ENCODE measurements at regions not wholly inside any gene's neighbourhood (a gene's known extent, or its start where the extent isn't known, plus 50 kb on each side); places are given as distances from the start of the nearest gene placed in this dataset.

- POLR2A ChIA-PET, result no interaction called here
- no peaks in the 10 kb centered on the region for H3K9me3 ChIP-seq (ENCODE audit: control insufficient read depth, insufficient read depth, low read depth, low read length)
- CTCF ChIA-PET, result no interaction called here
- no peak overlapping the region for H3K27ac ChIP-seq (ENCODE audit: extremely low read depth, low read depth, low read length)
- H3K4me3 ChIP-seq (ENCODE audit: low read depth, low read length), result no peak overlapping the region
- no peaks in the 10 kb centered on the region for H3K4me1 ChIP-seq (ENCODE audit: control insufficient read depth, insufficient read depth, low read length)
- TF ChIP-seq ZNF138 (tag by site-specific recombination; IDR thresholded peaks at IDR 0.05; ENCODE audit: borderline replicate concordance) (no peak), ZNF707 (tag by site-specific recombination; IDR thresholded peaks at IDR 0.05) (no peak), BCL11A (tag by site-specific recombination; IDR thresholded peaks at IDR 0.05; ENCODE audit: low read depth) (no peak), MZF1 (tag by site-specific recombination; IDR thresholded peaks at IDR 0.05; ENCODE audit: borderline replicate concordance) (no peak), HOXD13 (CRISPR knock-in tag; IDR thresholded peaks at IDR 0.05; ENCODE audit: borderline replicate concordance) (no peak), KLF1 (tag by site-specific recombination; IDR thresholded peaks at IDR 0.05) (no peak), SCRT2 (tag by site-specific recombination; IDR thresholded peaks at IDR 0.05) (no peak), ZNF433 (tag by site-specific recombination; IDR thresholded peaks at IDR 0.05; ENCODE audit: low read depth) (no peak), ZNF529 (tag by site-specific recombination; IDR thresholded peaks at IDR 0.05; ENCODE audit: insufficient replicate concordance) (no peak), ZBTB17 (tag by site-specific recombination; IDR thresholded peaks at IDR 0.05) (no peak), PRDM2 (tag by site-specific recombination; IDR thresholded peaks at IDR 0.05; ENCODE audit: borderline replicate concordance) (no peak)
- no peaks in the 10 kb centered on the region for H3K36me3 ChIP-seq (ENCODE audit: control insufficient read depth in 2 of 2, insufficient read depth in 1 of 2, low read length in 2 of 2)
These were observed 296.3 kb upstream of the EPHA3 start for GRCh38 chr3:88811096-88811495.

GRCh38 chr3:88812576-88812975 is 294.8 kb upstream of the EPHA3 start:
- POLR2A ChIA-PET, result no interaction called here
- TF ChIP-seq ZNF221 (tag by site-specific recombination; IDR thresholded peaks at IDR 0.05; ENCODE audit: borderline replicate concordance) (no peak), ZNF610 (tag by site-specific recombination; IDR thresholded peaks at IDR 0.05; ENCODE audit: borderline replicate concordance) (no peak), OVOL3 (tag by site-specific recombination; IDR thresholded peaks at IDR 0.05) (no peak), ZNF785 (tag by site-specific recombination; IDR thresholded peaks at IDR 0.05) (no peak), HOXD13 (CRISPR knock-in tag; IDR thresholded peaks at IDR 0.05; ENCODE audit: borderline replicate concordance) (no peak), ZBTB49 (tag by site-specific recombination; IDR thresholded peaks at IDR 0.05; ENCODE audit: low read depth) (no peak)
- TF ChIP-seq, protein P1, sequence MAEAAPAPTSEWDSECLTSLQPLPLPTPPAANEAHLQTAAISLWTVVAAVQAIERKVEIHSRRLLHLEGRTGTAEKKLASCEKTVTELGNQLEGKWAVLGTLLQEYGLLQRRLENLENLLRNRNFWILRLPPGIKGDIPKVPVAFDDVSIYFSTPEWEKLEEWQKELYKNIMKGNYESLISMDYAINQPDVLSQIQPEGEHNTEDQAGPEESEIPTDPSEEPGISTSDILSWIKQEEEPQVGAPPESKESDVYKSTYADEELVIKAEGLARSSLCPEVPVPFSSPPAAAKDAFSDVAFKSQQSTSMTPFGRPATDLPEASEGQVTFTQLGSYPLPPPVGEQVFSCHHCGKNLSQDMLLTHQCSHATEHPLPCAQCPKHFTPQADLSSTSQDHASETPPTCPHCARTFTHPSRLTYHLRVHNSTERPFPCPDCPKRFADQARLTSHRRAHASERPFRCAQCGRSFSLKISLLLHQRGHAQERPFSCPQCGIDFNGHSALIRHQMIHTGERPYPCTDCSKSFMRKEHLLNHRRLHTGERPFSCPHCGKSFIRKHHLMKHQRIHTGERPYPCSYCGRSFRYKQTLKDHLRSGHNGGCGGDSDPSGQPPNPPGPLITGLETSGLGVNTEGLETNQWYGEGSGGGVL (tag by site-specific recombination; IDR thresholded peaks at IDR 0.05), result no peak
- Histone ChIP-seq H3K9me3 (ENCODE audit: control insufficient read depth, insufficient read depth, low read depth, low read length) (no peaks in the 10 kb centered on the region), H3K36me3 (ENCODE audit: control insufficient read depth in 2 of 2, insufficient read depth in 1 of 2, low read length in 2 of 2) (no peaks in the 10 kb centered on the region), H3K4me1 (ENCODE audit: control insufficient read depth, insufficient read depth, low read length) (no peaks in the 10 kb centered on the region), H3K27ac (ENCODE audit: extremely low read depth, low read depth, low read length) (no peak overlapping the region), H3K4me3 (ENCODE audit: low read depth, low read length) (no peak overlapping the region)
- CTCF ChIA-PET, result no interaction called here

All from HEK293 (cell line).